Ectodermal cell (in vitro differentiated cells): ENCODE measurements at regions not wholly inside any gene's neighbourhood (a gene's known extent, or its start where the extent isn't known, plus 50 kb on each side); places are given as distances from the start of the nearest gene placed in this dataset.

Experiments
- H3K27ac ChIP-seq: 2 replicates; pipeline ENCODE4 v1.7.0; 2013; ENCODE audit warnings: mild to moderate bottlenecking, low read depth, low read length; ENCODE audit not compliant: insufficient read depth, poor library complexity, severe bottlenecking
- H3K27me3 ChIP-seq: 2 replicates; pipeline ENCODE4 v1.7.0; 2013; ENCODE audit warnings: mild to moderate bottlenecking, low read length; ENCODE audit not compliant: insufficient read depth, control insufficient read depth, poor library complexity, severe bottlenecking
- H3K36me3 ChIP-seq: one replicate; pipeline ENCODE4 v1.7.0; 2013; ENCODE audit warnings: low read length; ENCODE audit not compliant: control insufficient read depth, insufficient read depth
- H3K4me1 ChIP-seq: one replicate; pipeline ENCODE4 v1.7.0; 2013; ENCODE audit warnings: low read length; ENCODE audit not compliant: control insufficient read depth, insufficient read depth
- H3K4me3 ChIP-seq: 2 replicates; pipeline ENCODE4 v1.7.0; 2013; ENCODE audit warnings: low read depth, low read length, control low read depth; ENCODE audit not compliant: insufficient read depth
- H3K9me3 ChIP-seq: 2 replicates; pipeline ENCODE4 v1.7.0; 2013; ENCODE audit warnings: mild to moderate bottlenecking, low read length, moderate library complexity; ENCODE audit not compliant: control insufficient read depth
- WGBS, 2 experiments: methylation state at CpG; one replicate each; pipeline ENCODE4 v1.1.7; 2013; ENCODE audit warnings: missing lambda C conversion rate in 2 of 2; 5-methylcytosine and 5-hydroxymethylcytosine counted together

- 92% methylated on average over 15 of the region's 15 CpGs for WGBS, 2 experiments
- Histone ChIP-seq H3K27me3 (no peaks in the 10 kb centered on the region), H3K9me3 (no peaks in the 10 kb centered on the region), H3K36me3 (no peaks in the 10 kb centered on the region), H3K4me3 (no peak overlapping the region), H3K27ac (no peak overlapping the region), H3K4me1 (no peaks in the 10 kb centered on the region)
Measured at GRCh38 chr14:101039031-101039754, 135.7 kb upstream of the RTL1 start.

GRCh38 chr14:101039755-101040138 lies 136.2 kb upstream of the RTL1 start:
- Histone ChIP-seq H3K9me3 (no peaks in the 10 kb centered on the region), H3K4me1 (no peaks in the 10 kb centered on the region), H3K27me3 (no peaks in the 10 kb centered on the region), H3K36me3 (no peaks in the 10 kb centered on the region), H3K27ac (no peak overlapping the region), H3K4me3 (no peak overlapping the region)
- WGBS, 2 experiments = 93 to 95% methylated on average over 15 of the region's 15 CpGs

GRCh38 chr14:101040538-101041442 lies 137.3 kb upstream of the RTL1 start:
- no peak overlapping the region for H3K4me3 ChIP-seq
- no peaks in the 10 kb centered on the region for H3K27me3 ChIP-seq
- no peaks in the 10 kb centered on the region for H3K4me1 ChIP-seq
- 93 to 94% methylated on average over 20 to 21 of the region's 21 CpGs for WGBS, 2 experiments
- no peaks in the 10 kb centered on the region for H3K36me3 ChIP-seq
- H3K27ac ChIP-seq = no peak overlapping the region
- no peaks in the 10 kb centered on the region for H3K9me3 ChIP-seq

- Histone ChIP-seq H3K4me1 (no peaks in the 10 kb centered on the region), H3K36me3 (no peaks in the 10 kb centered on the region), H3K27ac (no peak overlapping the region), H3K27me3 (no peaks in the 10 kb centered on the region), H3K4me3 (no peak overlapping the region), H3K9me3 (no peaks in the 10 kb centered on the region)
- WGBS, 2 experiments = 90 to 94% methylated on average over 9 of the region's 9 CpGs
Measured at GRCh38 chr14:101043891-101044290, 140.4 kb upstream of the RTL1 start.

- Histone ChIP-seq H3K27me3 (no peaks in the 10 kb centered on the region), H3K36me3 (no peaks in the 10 kb centered on the region), H3K9me3 (no peaks in the 10 kb centered on the region), H3K4me3 (no peak overlapping the region), H3K27ac (no peak overlapping the region), H3K4me1 (no peaks in the 10 kb centered on the region)
- WGBS, 2 experiments = 92 to 95% methylated on average over 14 of the region's 14 CpGs
Measured at GRCh38 chr14:101044741-101045140, 141.2 kb upstream of the RTL1 start.

GRCh38 chr14:101045511-101045910 lies 142.0 kb upstream of the RTL1 start:
- Histone ChIP-seq H3K9me3 (no peaks in the 10 kb centered on the region), H3K4me3 (no peak overlapping the region), H3K27ac (no peak overlapping the region), H3K4me1 (no peaks in the 10 kb centered on the region), H3K36me3 (no peaks in the 10 kb centered on the region), H3K27me3 (no peaks in the 10 kb centered on the region)
- 88 to 89% methylated on average over 9 of the region's 9 CpGs for WGBS, 2 experiments

- WGBS, 2 experiments = 93 to 95% methylated on average over 17 of the region's 17 CpGs
- no peaks in the 10 kb centered on the region for H3K27me3 ChIP-seq
- H3K4me3 ChIP-seq = no peak overlapping the region
- no peaks in the 10 kb centered on the region for H3K4me1 ChIP-seq
- H3K9me3 ChIP-seq = no peaks in the 10 kb centered on the region
- H3K36me3 ChIP-seq = no peaks in the 10 kb centered on the region
- H3K27ac ChIP-seq = no peak overlapping the region
Measured at GRCh38 chr14:101046071-101046470, 142.5 kb upstream of the RTL1 start.

- H3K9me3 ChIP-seq = no peaks in the 10 kb centered on the region
- H3K4me3 ChIP-seq = no peak overlapping the region
- no peaks in the 10 kb centered on the region for H3K27me3 ChIP-seq
- no peaks in the 10 kb centered on the region for H3K4me1 ChIP-seq
- no peaks in the 10 kb centered on the region for H3K36me3 ChIP-seq
- WGBS, 2 experiments = 90 to 91% methylated on average over 11 of the region's 11 CpGs
- no peak overlapping the region for H3K27ac ChIP-seq
Measured at GRCh38 chr14:101047326-101047725, 143.8 kb upstream of the RTL1 start.

- Histone ChIP-seq H3K27me3 (no peaks in the 10 kb centered on the region), H3K4me3 (no peak overlapping the region), H3K9me3 (no peaks in the 10 kb centered on the region), H3K27ac (no peak overlapping the region), H3K36me3 (no peaks in the 10 kb centered on the region), H3K4me1 (no peaks in the 10 kb centered on the region)
- WGBS, 2 experiments = 93 to 97% methylated on average over 14 of the region's 14 CpGs
Measured at GRCh38 chr14:101048766-101049165, 145.2 kb upstream of the RTL1 start.

- H3K4me3 ChIP-seq = no peak overlapping the region
- 94 to 98% methylated on average over 12 of the region's 12 CpGs for WGBS, 2 experiments
- H3K4me1 ChIP-seq = no peaks in the 10 kb centered on the region
- H3K36me3 ChIP-seq = no peaks in the 10 kb centered on the region
- no peaks in the 10 kb centered on the region for H3K27me3 ChIP-seq
- no peaks in the 10 kb centered on the region for H3K9me3 ChIP-seq
- no peak overlapping the region for H3K27ac ChIP-seq
Measured at GRCh38 chr14:101049511-101049910, 146.0 kb upstream of the RTL1 start.
